Frontal cortex (tissue), 3 donors: ENCODE measurements at regions not wholly inside any gene's neighbourhood (a gene's known extent, or its start where the extent isn't known, plus 50 kb on each side); places are given as distances from the start of the nearest gene placed in this dataset.
"Not testable (repeated sequence)": the region's sequence is repeated elsewhere in the genome, so short reads cannot be mapped to it uniquely, and the experiment has no call there.

ENCODE experiments used
- DNase-seq, 2 donors: peaks; one replicate each; pipeline ENCODE4 v3.0.0; 2012; ENCODE audit warnings: low spot score in 2 of 2
- FAIRE-seq: peaks from 2 replicates; lab custom pipeline; 2012; peaks lifted over from hg19 to GRCh38; lab: Jason Lieb, UNC
- donor health status: control.
- donor health status: control.
- donor health status: control.

GRCh38 chr13:76635232-76636230 is 250.7 kb downstream of the KCTD12 start:
- FAIRE-seq (no peak), DNase-seq (no peak)

- no peak for DNase-seq
- no peak for FAIRE-seq
Measured at GRCh38 chr13:76634431-76635191, 251.6 kb downstream of the KCTD12 start.

- FAIRE-seq (no peak), DNase-seq (no peak)
Measured at GRCh38 chr13:76632401-76633044, 253.7 kb downstream of the KCTD12 start.

- DNase-seq (no peak), FAIRE-seq (no peak)
Measured at GRCh38 chr13:76630629-76631230, 255.5 kb downstream of the KCTD12 start.

- FAIRE-seq (no peak), DNase-seq (no peak)
Measured at GRCh38 chr13:76622315-76623040, 263.7 kb downstream of the KCTD12 start.

- DNase-seq (no peak), FAIRE-seq (no peak)
Measured at GRCh38 chr13:76621705-76622104, 264.5 kb downstream of the KCTD12 start.

- DNase-seq: no peak
- no peak for FAIRE-seq
Measured at GRCh38 chr13:76620036-76620435, 266.2 kb downstream of the KCTD12 start.

- DNase-seq (no peak), FAIRE-seq (no peak)
Measured at GRCh38 chr13:76619631-76620030, 266.6 kb downstream of the KCTD12 start.

- FAIRE-seq: no peak
- DNase-seq: no peak
Measured at GRCh38 chr13:76610819-76611415, 275.3 kb downstream of the KCTD12 start.

- DNase-seq: no peak
- no peak for FAIRE-seq
Measured at GRCh38 chr13:76609643-76610042, 276.6 kb downstream of the KCTD12 start.

- no peak for FAIRE-seq
- DNase-seq: no peak
Measured at GRCh38 chr13:76607866-76608265, 278.3 kb downstream of the KCTD12 start.

GRCh38 chr13:76600081-76600480 is 286.1 kb downstream of the KCTD12 start:
- no peak for DNase-seq

GRCh38 chr13:76597868-76598267 is 288.3 kb downstream of the KCTD12 start:
- FAIRE-seq (no peak), DNase-seq (no peak)

More at GRCh38 chr13:76600081-76600480, 286.1 kb downstream of the KCTD12 start:
- no peak for FAIRE-seq

- FAIRE-seq (no peak), DNase-seq (no peak)
Measured at GRCh38 chr13:76596216-76596615, 290.0 kb downstream of the KCTD12 start.

GRCh38 chr13:76594435-76594834 is 291.8 kb downstream of the KCTD12 start:
- FAIRE-seq (no peak), DNase-seq (no peak)

- FAIRE-seq: no peak
Measured at GRCh38 chr13:76586842-76587241, 299.4 kb downstream of the KCTD12 start.

GRCh38 chr13:76579701-76580100 is 306.5 kb downstream of the KCTD12 start:
- FAIRE-seq (no peak), DNase-seq (no peak)

More at GRCh38 chr13:76586842-76587241, 299.4 kb downstream of the KCTD12 start:
- no peak for DNase-seq

- FAIRE-seq, DNase-seq: not testable (repeated sequence)
Measured at GRCh38 chr13:76575634-76576033, 310.6 kb downstream of the KCTD12 start.

GRCh38 chr13:76570510-76570971 is 315.7 kb downstream of the KCTD12 start:
- FAIRE-seq: no peak
- peak; percentile 1 to 2 for DNase-seq
